NCI-H1105 treated with DMSO at 0.1 percent for 48 hours (cell line): ENCODE measurements at regions not wholly inside any gene's neighbourhood (a gene's known extent, or its start where the extent isn't known, plus 50 kb on each side); places are given as distances from the start of the nearest gene placed in this dataset.

Experiments
- DNase-seq: peaks from one replicate; lab custom pipeline; 2025; lab: John Stamatoyannopoulos, UW

DNA sequence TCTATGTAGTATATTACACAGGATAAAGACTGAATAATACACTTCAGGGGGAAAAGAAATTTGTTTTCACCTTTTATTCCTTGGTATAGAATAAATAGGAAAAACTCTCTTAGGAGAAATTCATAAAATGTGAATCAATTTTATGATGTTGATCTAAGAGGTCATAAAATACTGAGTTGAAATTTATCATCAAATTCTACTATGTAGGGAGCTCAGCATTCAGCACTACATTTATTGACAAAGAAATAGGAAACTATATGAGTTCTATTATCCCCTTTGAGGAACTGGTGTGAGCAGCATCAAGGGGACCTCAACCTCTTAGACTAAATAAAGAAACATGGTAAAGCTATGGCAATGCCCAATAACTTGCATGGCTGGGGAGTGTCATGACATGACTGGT, 348.2 kb upstream of the SMIM31 start:
- DNase-seq = no peak

DNA sequence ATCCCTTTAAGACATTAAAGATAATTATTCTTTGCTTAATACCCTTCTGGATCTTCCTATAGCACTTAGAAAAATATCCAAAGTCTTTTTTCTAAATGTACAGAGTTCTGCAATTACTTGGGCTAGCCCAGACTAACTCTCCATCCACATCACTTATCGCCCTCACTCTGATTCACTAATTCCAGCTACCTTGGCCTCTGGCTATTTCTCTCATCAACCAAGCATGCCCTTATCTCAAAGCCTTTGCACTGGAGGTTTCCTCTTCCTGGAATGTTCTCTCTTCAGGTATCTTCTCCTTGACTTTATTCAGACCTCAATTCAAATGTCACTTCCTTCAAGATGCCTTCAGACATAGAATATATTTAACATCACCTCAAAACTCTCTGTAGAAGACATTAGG, 345.1 kb upstream of the SMIM31 start:
- DNase-seq = no peak

DNA sequence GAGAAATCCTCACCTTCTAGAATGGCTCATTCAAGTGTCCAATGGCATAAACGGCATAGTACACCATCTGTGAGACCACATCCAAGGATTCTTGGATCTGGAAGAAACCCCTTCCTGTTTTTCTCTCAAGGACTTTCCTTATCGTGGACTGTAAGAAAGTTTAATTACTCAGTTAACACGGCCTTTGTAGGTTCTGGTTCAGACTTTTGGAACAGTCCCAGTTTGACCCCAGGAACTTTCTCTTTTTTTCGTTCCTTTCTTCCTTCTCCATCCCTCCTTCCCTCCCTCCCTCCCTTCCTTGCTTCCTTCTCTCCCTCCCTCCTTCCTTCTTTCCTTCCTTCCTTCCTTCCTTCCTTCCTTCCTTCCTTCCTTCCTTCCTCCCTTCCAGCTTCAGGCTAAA, 343.5 kb upstream of the SMIM31 start:
- DNase-seq = no peak

DNA sequence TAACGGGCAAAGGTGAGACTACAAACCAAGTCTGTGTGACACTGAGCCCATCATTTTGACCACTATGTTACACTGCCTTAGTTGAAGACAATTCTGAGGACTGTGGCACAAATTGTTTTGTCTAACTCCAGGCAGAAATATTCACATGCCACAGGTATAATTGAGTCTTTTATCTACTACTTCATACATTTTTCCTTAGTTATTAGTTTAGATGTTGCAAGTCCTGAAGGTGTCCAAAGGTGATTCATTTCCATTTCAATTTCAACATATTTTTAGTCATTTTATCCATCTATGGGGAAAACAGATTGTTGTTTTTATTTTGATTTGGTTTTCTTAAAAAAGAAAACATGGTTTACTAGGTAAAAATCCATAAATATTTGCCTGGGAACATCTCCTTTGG, 341.7 kb upstream of the SMIM31 start:
- DNase-seq = no peak

DNA sequence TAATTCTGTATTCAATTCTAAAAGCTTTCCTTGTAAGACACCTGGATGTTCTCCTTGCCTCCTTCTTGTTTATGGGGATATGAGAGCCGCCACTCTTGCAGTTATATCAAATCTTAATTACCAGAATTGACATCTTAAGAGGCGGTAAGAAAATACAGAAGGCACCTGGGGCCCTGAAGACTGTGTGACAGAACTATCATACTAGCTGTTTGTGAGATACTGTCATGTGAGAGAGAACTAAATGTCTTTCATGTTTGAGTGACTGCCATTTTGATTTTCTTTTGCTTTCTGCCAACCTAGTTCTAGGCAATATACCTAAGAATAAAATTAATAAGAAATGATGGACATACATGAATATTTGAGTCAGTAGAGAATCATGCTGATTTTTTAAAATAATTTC, 340.2 kb upstream of the SMIM31 start:
- no peak for DNase-seq

GRCh38 chr4:164423819-164424218, 330.1 kb upstream of the SMIM31 start:
- no peak for DNase-seq

- no peak for DNase-seq
Measured at GRCh38 chr4:164424846-164425245, 329.1 kb upstream of the SMIM31 start.

DNA sequence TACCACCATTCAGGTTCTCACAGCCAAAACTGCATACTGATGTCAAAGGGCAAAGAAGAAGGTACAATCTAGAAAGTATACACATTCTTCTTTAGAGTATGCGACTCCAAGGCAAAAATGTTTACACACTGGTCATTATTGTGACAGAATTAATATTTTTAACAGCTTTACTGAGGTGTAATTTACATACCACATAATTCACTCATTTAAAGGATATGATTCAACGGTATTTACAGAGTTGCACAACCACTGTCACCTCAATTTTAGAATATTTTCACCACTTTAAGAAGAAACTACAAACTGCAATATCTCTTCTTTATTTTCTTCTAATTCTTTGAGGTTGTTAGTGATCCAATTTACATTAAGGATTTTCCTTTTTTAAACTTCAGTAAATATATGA, 325.4 kb upstream of the SMIM31 start:
- no peak for DNase-seq

GRCh38 chr4:164438321-164438720, 315.6 kb upstream of the SMIM31 start:
- no peak for DNase-seq

GRCh38 chr4:164439037-164439436, 314.9 kb upstream of the SMIM31 start:
- DNase-seq = no peak

GRCh38 chr4:164440199-164440598, 313.7 kb upstream of the SMIM31 start:
- DNase-seq = no peak

GRCh38 chr4:164441109-164441508, 312.8 kb upstream of the SMIM31 start:
- DNase-seq = no peak

DNA sequence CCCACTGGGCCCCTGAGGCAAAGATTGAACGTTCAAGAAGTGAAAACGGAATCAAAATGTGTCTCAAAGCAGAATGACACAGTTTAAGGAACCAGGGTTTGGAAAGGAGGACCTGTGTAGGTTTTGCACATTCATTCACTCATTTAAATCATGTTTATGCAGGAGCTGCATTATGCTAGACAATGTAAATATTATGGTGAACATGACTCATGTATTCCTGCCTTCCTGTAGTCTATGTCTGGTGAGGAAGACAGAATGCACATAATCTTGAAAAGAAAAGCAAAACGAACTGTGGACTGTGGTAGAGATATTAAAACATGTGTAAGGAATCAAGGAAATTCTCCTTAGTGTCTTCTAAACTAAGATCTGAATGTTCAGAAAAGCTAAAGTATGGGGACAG, 311.8 kb upstream of the SMIM31 start:
- no peak for DNase-seq

DNA sequence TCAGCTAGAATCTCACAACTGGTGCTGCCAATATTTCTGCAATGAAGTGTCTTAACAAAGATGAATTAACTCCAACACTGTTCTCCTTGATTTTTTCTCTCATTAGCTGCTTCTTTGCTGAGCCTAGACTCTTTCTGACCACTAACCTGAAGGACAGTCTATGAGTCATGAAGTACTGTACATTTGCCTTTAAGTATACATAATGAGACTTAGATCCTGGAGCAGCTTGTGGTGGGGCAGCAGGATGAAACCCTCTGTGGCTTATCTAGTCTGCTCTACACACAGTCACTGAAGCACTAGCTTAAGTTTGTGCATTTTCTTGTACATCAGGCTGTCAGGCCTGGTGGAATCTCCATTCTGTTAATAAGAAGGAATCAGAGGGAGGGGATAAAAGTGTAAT, 307.4 kb upstream of the SMIM31 start:
- no peak for DNase-seq

DNA sequence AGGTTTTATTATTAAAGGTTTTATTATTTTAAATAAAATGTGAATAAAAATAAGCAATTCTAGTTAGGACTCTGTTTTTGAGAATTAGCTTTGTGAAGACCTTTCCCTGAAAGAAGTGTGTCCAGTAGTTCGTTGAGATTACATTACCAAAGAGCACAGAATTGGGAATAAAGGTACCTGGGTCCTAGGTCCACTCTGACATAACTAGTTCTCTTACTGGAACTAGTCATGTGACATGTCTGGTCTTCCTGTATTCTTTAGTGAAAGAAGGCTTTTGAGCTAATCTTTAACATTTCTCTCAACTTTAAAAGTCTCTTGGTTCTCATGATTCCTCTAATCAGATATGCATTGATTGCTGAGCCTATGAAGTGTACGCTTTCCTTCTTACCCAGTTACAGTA, 292.0 kb upstream of the SMIM31 start:
- no peak for DNase-seq

- no peak for DNase-seq
Measured at GRCh38 chr4:164462471-164462870, 291.5 kb upstream of the SMIM31 start.

DNA sequence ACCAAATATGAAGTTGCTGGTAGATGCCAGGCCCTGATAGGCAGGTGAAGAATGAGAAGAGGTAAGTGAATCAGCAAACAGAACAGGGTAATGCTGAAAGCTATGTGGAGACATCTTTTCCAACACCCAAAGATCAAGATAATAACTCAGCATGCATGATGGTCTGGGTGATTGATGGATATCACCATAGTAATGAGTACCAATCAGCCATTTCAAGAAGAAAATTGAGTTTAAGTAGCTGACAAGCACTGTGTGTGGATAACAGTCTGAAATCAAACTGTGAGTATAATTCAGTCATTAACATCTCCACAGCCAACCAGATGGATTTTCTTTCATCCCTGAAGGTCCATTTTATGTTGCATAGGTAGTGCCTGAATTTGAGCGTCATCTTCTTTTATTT, 289.6 kb upstream of the SMIM31 start:
- no peak for DNase-seq

GRCh38 chr4:164467493-164467892, 286.4 kb upstream of the SMIM31 start:
- DNase-seq = no peak

GRCh38 chr4:164481306-164482091, 272.4 kb upstream of the SMIM31 start:
- DNase-seq = no peak

DNA sequence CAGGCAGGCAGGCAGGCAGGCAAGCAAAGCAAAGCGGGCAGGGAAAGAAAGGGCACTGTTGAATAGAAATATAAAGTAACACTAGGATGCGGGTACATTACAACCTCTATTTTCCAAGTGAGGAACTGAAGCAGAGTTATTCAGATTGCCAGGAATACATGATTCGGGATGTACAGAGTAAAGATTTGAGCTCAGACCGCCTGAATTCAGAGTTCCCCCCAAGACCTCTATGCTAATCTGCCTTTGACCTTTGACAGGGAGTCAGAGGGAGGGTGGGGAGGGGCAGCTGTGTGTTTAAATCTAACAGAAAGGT, 271.9 kb upstream of the SMIM31 start:
- DNase-seq = no peak

- no peak for DNase-seq
Measured at GRCh38 chr4:164482758-164483157, 271.2 kb upstream of the SMIM31 start.

- DNase-seq = no peak
Measured at GRCh38 chr4:164483711-164484110, 270.2 kb upstream of the SMIM31 start.

DNA sequence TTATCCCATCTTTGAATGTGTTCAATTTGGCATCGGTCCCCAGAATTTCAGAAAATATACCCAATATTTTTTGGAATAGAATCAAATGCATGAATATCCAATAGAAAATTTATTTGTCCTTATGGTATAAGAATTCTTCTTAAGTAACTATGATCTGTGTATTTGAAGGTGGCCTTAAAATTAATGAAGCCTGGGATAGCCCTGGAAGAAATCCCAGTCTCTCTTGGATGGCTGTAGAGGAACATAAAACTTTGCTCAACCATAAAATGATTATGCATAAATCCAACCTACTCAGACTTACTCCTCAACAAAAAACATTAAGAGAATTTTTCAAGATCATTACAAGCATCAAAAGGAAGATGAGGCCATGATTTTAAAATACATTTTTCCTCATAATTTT, 269.4 kb upstream of the SMIM31 start:
- no peak for DNase-seq

GRCh38 chr4:164485136-164485535, 268.8 kb upstream of the SMIM31 start:
- no peak for DNase-seq

GRCh38 chr4:164488114-164488513, 265.8 kb upstream of the SMIM31 start:
- no peak for DNase-seq
